T-helper 2 cell (primary cell): ENCODE measurements at regions not wholly inside any gene's neighbourhood (a gene's known extent, or its start where the extent isn't known, plus 50 kb on each side); places are given as distances from the start of the nearest gene placed in this dataset.

Experiments used
- DNase-seq, 5 experiments: peaks; one replicate each; pipeline versions ENCODE4 v3.0.0 to v3.0.0-alpha.2; 2012 to 2022

GRCh38 chr3:178382449-178383061 is 153.7 kb upstream of the KCNMB2 start:
- DNase-seq, result no peak

GRCh38 chr3:178384321-178385230 is 151.7 kb upstream of the KCNMB2 start:
- no peak for DNase-seq

- peak in 2 of 5 experiments; percentile 0 to 9 for DNase-seq
Measured at GRCh38 chr3:178385280-178385952, 150.8 kb upstream of the KCNMB2 start.

- peak in 1 of 5 experiments; percentile 9 for DNase-seq
Measured at GRCh38 chr3:178386401-178386800, 149.8 kb upstream of the KCNMB2 start.

- DNase-seq, result no peak
Measured at GRCh38 chr3:178386880-178387279, 149.4 kb upstream of the KCNMB2 start.

- DNase-seq, result no peak
Measured at GRCh38 chr3:178388473-178388872, 147.8 kb upstream of the KCNMB2 start.

GRCh38 chr3:178389258-178389657 is 147.0 kb upstream of the KCNMB2 start:
- no peak for DNase-seq

GRCh38 chr3:178392511-178392926 is 143.7 kb upstream of the KCNMB2 start:
- DNase-seq, result peak in 1 of 5 experiments; percentile 45

- no peak for DNase-seq
Measured at GRCh38 chr3:178393146-178393545, 143.1 kb upstream of the KCNMB2 start.

GRCh38 chr3:178393824-178394223 is 142.4 kb upstream of the KCNMB2 start:
- no peak for DNase-seq

GRCh38 chr3:178396318-178396717 is 139.9 kb upstream of the KCNMB2 start:
- no peak for DNase-seq

GRCh38 chr3:178397202-178397601 is 139.0 kb upstream of the KCNMB2 start:
- DNase-seq, result no peak

GRCh38 chr3:178397836-178398235 is 138.4 kb upstream of the KCNMB2 start:
- DNase-seq, result no peak

- DNase-seq, result no peak
Measured at GRCh38 chr3:178404961-178405360, 131.3 kb upstream of the KCNMB2 start.

- no peak for DNase-seq
Measured at GRCh38 chr3:178405531-178405930, 130.7 kb upstream of the KCNMB2 start.

- DNase-seq, result no peak
Measured at GRCh38 chr3:178406206-178406605, 130.0 kb upstream of the KCNMB2 start.

GRCh38 chr3:178415384-178415783 is 120.9 kb upstream of the KCNMB2 start:
- no peak for DNase-seq

- no peak for DNase-seq
Measured at GRCh38 chr3:178417736-178418135, 118.5 kb upstream of the KCNMB2 start.

- DNase-seq, result no peak
Measured at GRCh38 chr3:178419071-178419470, 117.2 kb upstream of the KCNMB2 start.

GRCh38 chr3:178420033-178420432 is 116.2 kb upstream of the KCNMB2 start:
- no peak for DNase-seq

- no peak for DNase-seq
Measured at GRCh38 chr3:178421069-178421468, 115.2 kb upstream of the KCNMB2 start.

GRCh38 chr3:178422406-178422805 is 113.8 kb upstream of the KCNMB2 start:
- no peak for DNase-seq

- DNase-seq, result no peak
Measured at GRCh38 chr3:178428037-178428436, 108.2 kb upstream of the KCNMB2 start.
